ENCODE measurements at regions not wholly inside any gene's neighbourhood (a gene's known extent, or its start where the extent isn't known, plus 50 kb on each side); places are given as distances from the start of the nearest gene placed in this dataset.

- TF ChIP-seq CTCF (IDR thresholded peaks at IDR 0.05): no peak
- no peak for TF ChIP-seq EP300 (IDR thresholded peaks at IDR 0.05)
Measured at GRCh38 chr7:20019757-20020432, 197.3 kb downstream of the MACC1 start.

All from stomach (tissue), 4 donors.